ENCODE measurements at regions not wholly inside any gene's neighbourhood (a gene's known extent, or its start where the extent isn't known, plus 50 kb on each side); places are given as distances from the start of the nearest gene placed in this dataset.

DNA sequence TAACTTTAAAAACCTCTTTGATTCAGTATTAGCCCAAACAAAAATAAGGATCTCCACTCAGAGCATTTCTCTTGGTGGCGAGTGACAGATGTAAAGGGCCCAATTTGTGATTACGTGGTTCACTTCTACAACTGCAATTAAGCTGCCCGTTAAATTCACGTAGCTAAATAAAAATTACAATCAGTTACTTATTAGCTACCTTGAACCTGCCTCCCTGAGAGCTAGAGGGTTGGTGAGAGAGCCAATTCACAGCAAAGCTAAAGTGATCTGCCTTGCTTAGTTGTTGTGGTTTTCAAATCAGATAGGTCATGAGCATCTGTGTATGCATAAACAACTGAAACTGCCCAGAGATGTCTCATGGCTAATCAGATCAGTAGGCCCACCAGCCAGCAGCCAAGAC lies 156.7 kb downstream of the RNF152 start (continued):
- TF ChIP-seq, protein P1, sequence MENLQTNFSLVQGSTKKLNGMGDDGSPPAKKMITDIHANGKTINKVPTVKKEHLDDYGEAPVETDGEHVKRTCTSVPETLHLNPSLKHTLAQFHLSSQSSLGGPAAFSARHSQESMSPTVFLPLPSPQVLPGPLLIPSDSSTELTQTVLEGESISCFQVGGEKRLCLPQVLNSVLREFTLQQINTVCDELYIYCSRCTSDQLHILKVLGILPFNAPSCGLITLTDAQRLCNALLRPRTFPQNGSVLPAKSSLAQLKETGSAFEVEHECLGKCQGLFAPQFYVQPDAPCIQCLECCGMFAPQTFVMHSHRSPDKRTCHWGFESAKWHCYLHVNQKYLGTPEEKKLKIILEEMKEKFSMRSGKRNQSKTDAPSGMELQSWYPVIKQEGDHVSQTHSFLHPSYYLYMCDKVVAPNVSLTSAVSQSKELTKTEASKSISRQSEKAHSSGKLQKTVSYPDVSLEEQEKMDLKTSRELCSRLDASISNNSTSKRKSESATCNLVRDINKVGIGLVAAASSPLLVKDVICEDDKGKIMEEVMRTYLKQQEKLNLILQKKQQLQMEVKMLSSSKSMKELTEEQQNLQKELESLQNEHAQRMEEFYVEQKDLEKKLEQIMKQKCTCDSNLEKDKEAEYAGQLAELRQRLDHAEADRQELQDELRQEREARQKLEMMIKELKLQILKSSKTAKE (IDR thresholded peaks at IDR 0.05; ENCODE audit: low read depth, poor library complexity, severe bottlenecking) = no peak
- TF ChIP-seq, protein P2, sequence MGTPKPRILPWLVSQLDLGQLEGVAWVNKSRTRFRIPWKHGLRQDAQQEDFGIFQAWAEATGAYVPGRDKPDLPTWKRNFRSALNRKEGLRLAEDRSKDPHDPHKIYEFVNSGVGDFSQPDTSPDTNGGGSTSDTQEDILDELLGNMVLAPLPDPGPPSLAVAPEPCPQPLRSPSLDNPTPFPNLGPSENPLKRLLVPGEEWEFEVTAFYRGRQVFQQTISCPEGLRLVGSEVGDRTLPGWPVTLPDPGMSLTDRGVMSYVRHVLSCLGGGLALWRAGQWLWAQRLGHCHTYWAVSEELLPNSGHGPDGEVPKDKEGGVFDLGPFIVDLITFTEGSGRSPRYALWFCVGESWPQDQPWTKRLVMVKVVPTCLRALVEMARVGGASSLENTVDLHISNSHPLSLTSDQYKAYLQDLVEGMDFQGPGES (IDR thresholded peaks at IDR 0.05) = no peak
- TF ChIP-seq TCF3 (IDR thresholded peaks at IDR 0.05; ENCODE audit: borderline replicate concordance, insufficient read depth, low read depth, low read length) = no peak

DNA sequence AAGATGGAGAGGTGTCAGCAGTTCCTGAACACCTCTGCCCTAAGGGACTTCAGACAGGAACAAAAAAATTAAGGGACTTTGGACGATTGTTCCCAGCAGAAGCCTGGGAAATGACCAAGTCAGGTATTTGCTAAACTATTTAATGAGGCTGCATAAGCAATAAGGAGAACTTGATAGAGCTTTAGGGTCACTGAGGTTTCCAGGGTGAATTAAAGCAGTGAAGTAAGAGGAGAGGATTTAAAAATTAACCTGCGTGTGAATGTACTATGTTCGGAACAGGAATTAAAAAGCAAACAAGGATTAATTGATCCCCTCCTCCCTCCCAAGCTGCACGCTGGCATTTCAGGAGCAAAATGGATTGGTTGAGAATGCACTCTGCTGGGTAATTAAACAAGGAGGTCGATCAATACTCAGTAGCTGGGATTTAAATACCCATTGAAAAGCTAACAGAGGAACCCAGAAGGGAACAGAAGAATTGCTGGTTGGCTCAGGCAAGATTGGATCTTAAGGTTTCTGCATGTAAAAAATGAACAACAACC lies 157.2 kb downstream of the RNF152 start:
- Histone ChIP-seq H3K27ac (ENCODE audit: control insufficient read depth, insufficient read depth) (no peak overlapping the region), H3K79me2 (ENCODE audit: control insufficient read depth, insufficient read depth, low read length) (no peaks in the 10 kb centered on the region), H3K36me3 (ENCODE audit: control insufficient read depth in 2 of 2, insufficient read depth in 2 of 2, low read length in 1 of 2) (no peaks in the 10 kb centered on the region), H3K4me1 (ENCODE audit: control insufficient read depth, insufficient read depth, low read length) (no peaks in the 10 kb centered on the region), H3K9me3 (replicated peaks; ENCODE audit: control insufficient read depth, insufficient read depth, low read length) (no peaks in the 10 kb centered on the region), H4K20me1 (ENCODE audit: control insufficient read depth, insufficient read depth) (no peaks in the 10 kb centered on the region), H3K4me3 (no peak overlapping the region), H3K4me2 (ENCODE audit: control insufficient read depth, insufficient read depth) (no peak overlapping the region), H3K27me3 (replicated peaks in 1 of 2; ENCODE audit: control insufficient read depth in 2 of 2, insufficient read depth in 2 of 2, low read length in 1 of 2) (no peaks in the 10 kb centered on the region; a peak in 1 of 4 replicates), H3K9ac (ENCODE audit: control insufficient read depth, insufficient read depth, low read length) (no peak overlapping the region), H2AFZ (ENCODE audit: control insufficient read depth, low read depth, low read length) (no peak overlapping the region)
- TF ChIP-seq CREM (IDR thresholded peaks at IDR 0.05; ENCODE audit: low read depth) (no peak), POLR2AphosphoS5 (IDR thresholded peaks at IDR 0.05; ENCODE audit: low read length) (no peak), PML (IDR thresholded peaks at IDR 0.05; ENCODE audit: low read length) (no peak)
- FAIRE-seq (no peak), ATAC-seq (no peak), DNase-seq (ENCODE audit: low read depth, low spot score) (no peak)
- POLR2A ChIA-PET = no interaction called here
- in situ Hi-C loops (cut with MboI) (no loop called here), intact Hi-C loops (cut with micrococcal nuclease; ENCODE audit: unreplicated experiment) (no loop called here)
- BruUV-seq (replicated peaks) = no TSS peak
- RAD21 ChIA-PET (ENCODE audit: unreplicated experiment) = no interaction called here
- WGBS (ENCODE audit: insufficient coverage, insufficient replicate concordance, low lambda C conversion rate, missing lambda C conversion rate) = 41% methylated on average over 5 of the region's 5 CpGs
- SMC1A ChIA-PET (ENCODE audit: uncharacterized antibody, unreplicated experiment) = no interaction called here
- CTCF ChIA-PET = interaction anchor here (2.0 kb wide), 1 partner anchor 20 kb away, joined by 5 read pairs; no protein-coding TSS in a partner anchor
